KG1 (cell line): ENCODE measurements at regions not wholly inside any gene's neighbourhood (a gene's known extent, or its start where the extent isn't known, plus 50 kb on each side); places are given as distances from the start of the nearest gene placed in this dataset.

Experiments used
- DNase-seq: peaks from one replicate; lab custom pipeline; 2025; lab: John Stamatoyannopoulos, UW

DNA sequence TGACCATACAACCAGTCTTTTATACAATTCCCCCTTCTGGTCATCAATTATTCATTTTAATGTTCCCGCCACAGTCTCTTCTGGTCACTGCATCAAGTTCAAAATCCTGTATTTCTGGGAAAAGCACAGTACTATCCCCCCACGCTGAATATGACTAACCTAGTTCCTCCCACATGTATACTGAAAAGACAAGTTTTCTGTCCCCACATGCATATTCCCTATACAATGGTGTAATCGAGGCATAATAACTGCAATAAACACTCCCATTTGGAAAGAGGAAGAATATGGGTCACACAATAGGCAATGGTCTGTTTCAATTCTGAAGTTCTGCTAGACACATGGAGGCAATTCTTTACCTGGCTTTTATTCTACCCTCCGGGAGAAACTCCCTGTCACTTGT, 344.9 kb downstream of the EFNA5 start:
- DNase-seq = no peak

DNA sequence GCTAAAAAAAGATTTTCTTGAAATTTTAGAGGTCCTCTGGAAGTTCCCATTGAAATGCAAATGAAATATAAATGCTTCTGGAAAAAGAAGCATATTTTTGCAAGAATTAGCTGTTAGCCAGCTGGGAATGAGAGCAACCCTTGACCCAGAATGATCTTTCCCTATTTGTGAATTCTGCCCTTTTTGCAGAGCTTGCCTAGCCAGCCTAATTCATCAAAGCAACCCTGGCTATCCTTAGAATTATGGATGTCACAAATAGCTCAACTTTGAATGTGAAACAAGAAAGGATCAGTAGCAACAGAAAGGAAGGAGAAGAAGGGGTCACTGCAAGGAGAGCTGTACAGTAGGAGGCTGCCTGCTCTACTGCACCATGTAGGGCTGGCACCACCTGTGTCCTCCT, 345.9 kb downstream of the EFNA5 start:
- DNase-seq = no peak

DNA sequence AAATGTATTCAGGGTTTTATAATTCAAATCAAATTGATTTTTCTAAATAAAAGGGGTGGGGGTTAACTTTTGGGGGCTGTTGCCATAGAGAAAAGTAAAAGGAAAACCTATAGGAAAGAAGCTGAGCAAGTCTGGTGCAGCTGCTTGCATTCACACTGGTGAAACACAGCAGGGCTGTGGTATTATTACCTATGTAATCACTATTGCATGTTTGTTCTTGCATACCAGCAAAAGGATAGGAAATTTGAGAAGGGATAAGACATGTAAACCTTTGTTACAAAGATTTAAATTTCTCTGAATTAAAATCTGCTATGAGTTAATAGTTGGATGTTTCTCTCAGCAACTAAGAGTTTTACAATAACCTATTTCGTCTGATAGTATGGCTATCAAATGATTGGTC, 346.7 kb downstream of the EFNA5 start:
- DNase-seq = no peak

DNA sequence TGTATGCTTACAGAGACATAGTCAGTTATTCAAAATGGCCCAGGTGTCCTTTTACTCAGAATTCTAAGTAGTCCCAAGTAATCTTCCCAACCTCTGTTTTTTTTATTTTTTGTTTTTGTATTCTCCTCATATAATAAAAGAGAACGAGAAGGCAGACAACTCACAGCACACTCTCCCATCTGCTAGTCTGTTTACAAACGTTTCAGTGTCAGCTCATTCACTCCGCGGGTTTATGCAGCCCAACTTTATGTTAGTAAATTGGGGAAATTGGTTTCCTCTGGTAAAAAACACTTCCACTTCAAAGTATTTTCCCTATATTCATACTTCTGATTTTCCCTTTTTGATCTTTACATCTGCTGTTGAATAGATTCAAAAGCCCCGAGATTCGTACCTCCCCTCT, 347.2 kb downstream of the EFNA5 start:
- DNase-seq = no peak

DNA sequence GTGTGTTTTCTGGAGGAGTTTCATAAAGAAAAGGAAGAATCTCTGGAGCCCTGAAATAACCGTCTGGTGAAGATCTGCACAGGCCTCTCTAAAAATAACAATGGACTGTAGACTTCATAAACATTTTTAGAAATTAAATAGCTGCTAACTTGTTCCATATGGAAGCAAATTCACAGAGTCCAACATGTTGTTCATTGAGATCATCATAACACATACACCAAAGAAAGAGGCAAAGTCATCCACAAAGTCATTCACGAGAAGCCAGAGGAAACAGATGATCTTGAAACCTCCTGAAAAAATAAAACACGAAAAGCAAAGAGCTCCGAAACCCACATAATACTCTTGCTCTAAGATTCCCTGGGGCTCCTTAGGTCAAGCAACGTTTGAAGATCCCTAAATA, 347.8 kb downstream of the EFNA5 start:
- no peak for DNase-seq

DNA sequence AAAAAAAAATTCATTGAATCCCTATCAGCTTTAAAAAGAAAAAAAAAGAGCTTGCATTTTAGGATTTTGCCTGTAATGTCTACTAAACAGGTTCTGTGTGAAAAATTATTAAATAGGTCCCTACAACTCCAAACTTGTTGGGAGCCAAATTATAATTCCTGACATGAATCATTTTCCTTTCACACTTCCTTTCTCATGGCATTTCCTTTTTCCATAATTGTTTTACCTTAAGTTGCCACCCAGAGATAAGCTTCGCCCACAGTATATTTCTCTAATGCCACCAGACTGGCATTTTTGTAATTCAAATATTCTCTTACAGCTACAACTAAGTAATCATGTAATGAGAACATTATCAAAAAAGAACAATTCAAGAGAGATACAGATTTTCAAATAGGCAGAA, 348.8 kb downstream of the EFNA5 start:
- DNase-seq = no peak

DNA sequence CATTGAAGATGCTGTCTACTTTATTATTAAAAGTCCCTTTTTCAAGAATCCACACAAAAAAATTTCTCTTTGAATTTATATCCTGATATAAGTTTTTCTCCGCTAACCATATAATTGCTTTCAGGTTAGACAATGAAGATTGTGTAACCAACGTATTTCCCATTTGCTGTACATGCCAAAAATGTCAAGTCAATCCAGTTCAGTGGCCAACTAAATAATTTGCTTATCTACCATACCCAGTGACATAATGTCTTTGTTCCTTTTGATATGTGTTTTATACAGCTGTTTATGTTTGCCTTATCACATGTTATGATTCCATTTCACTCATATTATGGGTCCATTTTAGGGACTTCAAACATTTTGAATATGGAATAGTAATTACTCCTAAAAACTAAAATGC, 349.9 kb downstream of the EFNA5 start:
- no peak for DNase-seq

DNA sequence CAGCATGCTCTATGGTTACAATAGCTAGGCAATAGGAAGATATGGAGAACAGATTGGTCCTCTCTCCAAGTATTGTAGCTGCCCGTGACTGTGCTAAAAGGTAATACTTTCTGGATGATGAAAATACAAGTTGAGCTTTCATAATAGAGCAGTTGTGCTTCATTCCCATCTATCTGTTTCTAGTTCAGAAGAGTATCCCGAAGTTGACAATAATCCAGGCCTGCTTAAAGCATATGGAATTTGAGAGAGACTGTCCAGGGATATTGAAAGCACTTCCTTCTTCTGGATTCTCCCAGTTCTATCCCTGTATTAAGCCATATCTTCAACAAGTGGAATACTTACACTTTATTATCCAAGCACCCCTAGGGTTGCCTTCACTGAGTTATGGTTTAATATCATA, 350.4 kb downstream of the EFNA5 start:
- no peak for DNase-seq

DNA sequence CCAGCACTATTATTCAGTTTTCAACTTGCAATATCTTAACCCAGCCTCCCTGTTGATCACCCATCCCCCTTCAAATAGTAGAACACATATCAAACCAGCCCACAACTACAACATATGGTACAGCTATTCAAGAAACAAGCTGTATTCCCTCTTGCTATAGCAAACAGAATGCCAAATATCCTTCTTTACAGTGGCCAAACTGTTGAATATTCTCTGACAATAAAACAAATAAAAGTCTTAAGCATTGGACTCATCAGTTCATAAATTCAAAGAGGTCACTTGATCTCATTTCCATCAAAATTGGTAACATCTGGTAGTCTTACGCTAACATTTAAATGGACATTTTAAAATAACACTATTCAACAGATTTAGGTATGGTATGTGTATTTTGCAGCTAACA, 350.8 kb downstream of the EFNA5 start:
- no peak for DNase-seq

DNA sequence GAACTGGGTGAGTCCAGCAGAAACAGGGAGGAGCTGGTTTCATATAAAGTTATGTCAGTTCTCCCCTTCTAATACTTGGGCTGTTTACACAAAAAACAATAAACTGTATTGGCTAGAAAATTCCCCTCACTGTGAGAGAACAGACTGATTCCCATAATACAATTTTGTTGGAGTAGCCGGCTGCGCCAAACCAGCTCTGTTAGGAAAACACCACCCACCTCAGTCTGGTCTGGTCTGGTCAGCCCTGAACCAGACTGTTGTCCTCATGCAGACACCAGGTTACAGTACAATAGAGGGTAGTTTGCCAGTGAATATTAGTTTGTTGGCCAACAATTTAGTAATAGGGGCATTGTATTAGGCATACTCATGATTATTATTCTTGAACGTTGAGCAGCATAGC, 356.4 kb downstream of the EFNA5 start:
- DNase-seq = no peak

DNA sequence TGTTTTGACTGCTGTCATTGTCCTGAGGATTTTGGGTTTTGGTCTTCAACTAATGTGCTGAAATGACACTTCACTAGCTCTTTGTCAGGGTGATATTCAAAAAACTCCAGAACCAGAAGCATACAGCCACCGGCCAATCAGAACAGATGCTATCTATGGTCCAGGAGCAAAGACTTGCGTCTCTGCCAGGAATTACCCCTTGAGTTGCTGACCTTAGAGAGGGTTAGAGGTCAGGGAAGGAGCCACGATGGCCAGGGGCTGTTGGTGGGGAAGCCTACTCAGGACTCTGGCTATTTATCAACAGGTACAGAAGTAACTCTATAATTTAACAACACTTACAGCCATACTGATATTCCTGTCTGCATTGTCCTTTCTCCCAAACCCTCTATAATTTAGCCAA, 356.8 kb downstream of the EFNA5 start:
- DNase-seq = no peak

DNA sequence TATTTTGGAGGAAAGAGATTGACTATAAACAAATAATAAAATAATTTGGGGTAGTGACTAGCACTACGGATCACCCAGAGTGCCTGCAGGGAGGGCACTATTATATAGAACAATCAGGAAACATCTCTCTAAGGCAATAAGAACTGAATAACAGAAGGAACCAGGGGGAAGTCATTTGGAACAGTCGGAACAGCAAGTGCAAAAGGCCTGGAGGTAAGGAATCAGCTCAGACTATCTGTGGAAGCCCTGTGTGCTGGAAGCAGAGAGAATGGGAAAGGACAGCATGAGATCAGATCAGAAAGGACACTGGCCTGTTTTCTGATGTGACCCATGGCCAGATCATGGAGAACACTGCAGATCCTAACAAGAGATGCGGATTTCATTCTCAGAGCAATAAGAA, 357.6 kb downstream of the EFNA5 start:
- no peak for DNase-seq

DNA sequence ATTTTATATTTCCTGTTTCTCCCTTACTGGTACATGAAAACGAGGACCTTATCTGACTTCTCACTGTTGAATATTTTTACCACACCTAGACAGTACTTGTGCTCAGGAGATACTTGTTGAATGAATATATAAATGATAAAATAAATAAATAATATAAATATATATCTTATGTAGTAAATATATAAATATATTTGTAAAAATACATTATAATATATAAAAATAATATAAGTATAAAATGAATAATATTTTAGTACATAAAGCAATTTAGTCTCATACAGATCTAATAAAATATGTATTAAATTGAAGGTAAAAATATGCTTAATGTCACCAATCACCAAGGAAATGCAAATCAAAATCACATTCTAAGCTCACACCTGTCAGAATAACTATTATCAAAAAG, 360.6 kb downstream of the EFNA5 start:
- DNase-seq = no peak

DNA sequence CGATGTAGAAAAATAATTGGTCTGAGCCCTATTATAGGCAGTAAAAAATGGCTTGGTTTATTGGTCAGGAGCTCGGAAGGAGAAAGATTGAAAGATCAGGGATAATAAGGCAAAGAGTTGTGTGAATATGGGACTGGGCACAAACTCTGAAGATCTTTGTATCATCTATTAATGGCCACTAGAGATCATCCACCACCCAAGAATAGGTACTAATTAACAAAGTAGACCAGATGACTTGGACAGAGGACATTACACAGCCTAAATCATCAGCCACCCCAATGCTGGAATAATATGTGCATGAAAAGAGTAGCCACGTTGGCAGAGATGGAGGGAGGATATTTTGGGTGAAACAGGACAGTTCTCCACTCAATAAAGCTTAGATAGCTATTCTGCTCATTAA, 364.1 kb downstream of the EFNA5 start:
- no peak for DNase-seq

DNA sequence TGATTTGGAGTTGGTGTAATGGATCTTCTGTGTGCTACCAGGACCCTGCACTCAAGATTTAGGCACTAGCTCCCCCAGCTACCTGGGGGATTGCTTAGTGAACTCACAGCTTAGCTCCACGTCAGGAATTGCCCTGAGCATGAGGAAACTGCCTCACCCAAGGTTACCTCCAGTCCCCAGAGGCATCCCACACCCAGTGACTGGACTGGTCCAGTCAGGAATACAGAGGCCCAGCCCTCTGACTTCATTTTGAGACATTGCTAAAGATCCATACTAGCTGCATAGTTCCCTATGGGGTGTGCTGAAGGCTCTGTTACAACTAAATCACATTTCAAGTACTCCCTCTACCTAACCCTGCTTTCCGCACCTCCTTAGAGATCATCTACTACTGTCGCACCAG, 364.7 kb downstream of the EFNA5 start:
- DNase-seq = no peak

DNA sequence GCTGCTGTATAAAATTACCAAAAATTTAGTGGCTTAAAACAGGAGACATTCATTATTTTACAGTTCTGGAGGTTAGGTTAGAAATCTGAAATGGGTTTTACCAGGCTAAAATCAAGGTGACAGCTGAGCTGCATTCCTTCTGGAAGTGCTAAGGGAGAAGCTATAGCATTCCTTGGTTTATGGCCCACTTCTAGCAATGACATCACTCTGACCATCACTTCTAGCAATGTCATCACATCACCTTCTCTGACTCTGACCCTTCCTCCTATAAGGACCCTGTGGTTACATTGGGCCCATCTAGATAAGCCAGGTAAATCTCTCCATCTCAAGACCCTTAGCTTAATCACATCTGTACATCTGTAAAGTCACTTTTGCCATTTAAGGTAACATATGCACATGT, 366.1 kb downstream of the EFNA5 start:
- DNase-seq = no peak

DNA sequence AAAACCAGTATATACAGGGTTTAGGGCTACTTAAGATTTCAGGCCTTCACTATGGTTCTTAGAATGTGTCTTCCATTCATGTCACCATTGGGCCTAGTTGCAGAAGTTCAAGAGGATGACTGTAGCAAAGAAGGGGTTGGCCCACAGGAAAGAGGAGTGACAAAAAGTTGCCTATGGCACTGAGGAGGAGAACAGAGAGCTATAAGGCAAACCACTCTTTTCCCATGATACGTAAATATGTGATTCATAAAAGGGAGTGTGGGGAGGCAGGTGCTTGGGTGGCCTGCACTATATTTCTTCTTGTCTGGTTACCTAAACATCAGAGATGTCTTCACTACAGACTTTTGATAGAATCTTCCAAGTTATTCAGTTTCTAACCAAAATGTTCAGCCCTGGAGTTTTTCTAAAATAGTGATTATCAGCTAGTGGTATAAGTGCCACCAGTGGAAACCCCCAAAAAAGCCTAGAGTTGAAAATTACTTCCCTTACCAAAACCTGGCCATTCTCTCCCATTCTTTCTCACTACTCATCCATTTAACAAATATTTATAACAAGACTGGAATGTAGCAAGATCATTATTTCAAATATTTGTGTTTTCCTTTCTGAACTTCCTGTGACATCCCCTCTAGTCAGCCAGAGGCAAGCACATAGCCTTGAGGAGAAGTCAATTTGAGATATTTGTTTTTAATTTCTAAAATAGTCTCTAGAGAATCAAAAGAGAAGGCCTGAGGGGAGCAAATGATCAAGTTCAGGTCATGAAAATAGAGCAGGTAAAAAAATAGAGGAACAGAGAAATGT, 367.4 kb downstream of the EFNA5 start:
- no peak for DNase-seq

DNA sequence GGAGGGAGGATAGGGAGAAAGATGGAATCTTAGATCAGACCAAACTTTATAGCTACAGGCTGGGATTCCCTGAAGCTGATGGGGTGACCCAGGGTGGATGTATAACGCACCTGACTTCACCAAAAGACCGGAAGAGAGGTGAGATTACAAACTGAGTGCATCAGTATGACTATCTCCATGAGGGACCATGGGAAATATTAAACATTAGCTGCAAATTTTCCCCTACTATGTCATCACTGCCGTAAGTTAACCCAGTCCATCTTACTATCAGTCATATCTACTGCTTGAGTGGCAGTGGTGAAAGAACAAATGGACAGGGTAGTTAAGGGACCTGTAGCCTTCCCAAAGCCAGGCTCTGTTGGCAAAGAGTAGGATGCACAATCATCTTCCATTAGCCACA, 368.3 kb downstream of the EFNA5 start:
- DNase-seq = no peak

DNA sequence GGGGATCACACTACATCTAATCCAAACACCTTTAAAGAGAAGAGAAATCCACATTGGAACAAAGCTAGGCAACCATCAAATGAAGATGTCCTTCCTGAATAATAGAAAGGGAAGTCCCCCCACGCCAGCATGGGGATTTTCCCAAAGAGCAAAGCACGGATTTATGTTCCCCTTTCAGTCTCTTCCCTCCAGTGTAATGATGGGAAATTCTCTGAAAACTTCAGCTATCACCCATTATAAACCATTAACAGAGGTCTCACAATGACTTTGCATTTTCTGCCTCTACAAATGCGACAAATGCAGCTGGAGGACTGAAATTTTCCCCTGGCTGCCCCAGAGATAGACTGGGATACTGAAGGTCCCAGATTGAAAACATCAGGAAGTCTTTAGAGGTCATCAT, 368.7 kb downstream of the EFNA5 start:
- DNase-seq = no peak

DNA sequence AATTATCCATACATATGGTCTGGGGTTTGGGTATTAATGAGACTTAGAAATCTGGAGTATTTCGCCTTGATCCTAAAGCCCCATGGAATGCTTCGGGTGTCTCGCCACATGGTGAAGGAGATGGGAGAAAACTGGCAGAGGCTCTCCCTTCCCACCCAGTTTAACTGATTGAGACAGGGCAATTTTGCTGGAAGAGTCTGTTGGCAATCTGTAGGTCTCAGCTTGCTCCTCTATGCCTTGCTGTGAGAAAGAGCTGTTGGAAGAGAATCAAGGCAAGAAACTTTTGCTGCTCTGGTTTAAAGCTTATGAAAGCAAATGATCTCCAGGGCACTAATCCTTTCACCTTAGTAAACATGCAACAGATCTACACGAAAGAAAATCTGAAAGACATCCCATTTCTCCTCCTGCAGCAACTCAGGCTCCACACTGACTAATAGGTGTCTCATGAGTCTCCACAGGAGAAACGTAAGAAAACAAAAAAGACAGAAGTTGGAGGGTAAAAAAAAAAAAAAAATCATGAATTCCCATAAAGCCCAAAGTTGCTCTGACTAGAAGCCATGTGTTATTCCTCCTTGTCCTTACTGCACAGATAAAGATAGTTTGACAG, 369.9 kb downstream of the EFNA5 start:
- DNase-seq = no peak

DNA sequence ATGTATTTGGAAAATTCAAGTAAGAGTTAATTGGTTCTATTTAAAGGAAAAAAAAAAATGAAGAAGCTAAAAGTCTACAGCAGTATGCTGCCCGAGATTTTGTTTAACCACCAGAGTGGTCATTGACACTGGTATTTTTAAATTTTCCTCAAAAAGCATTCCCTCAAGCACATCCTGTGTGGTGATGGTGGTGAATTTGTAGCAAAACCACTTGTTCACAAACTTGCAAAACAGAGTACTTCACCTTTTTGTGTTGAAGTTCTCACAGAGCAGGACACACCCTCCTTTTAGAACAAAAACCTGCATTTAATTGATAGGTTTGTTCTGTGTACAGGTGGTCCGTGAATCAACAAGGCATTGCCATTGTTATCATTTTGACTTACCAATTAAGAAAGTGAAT, 374.2 kb downstream of the EFNA5 start:
- no peak for DNase-seq

DNA sequence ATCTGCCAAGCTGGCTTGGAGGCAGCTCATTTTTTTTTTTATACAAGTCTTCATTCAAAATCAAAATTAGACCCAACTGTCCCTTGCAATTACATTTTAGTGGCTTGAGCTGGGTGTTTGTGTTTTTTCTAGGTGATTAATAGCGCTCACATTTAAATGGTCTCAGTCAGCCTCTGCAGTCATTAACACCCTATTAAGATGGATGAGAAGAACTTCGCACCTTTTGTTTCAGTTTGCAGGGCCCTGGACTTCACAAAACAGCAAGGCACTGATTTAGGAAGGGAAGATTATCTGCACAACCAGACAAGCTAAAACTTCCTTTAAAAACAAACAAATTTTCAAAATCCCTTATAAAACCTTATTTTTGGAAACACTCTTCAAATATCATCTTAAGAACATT, 374.8 kb downstream of the EFNA5 start:
- no peak for DNase-seq

DNA sequence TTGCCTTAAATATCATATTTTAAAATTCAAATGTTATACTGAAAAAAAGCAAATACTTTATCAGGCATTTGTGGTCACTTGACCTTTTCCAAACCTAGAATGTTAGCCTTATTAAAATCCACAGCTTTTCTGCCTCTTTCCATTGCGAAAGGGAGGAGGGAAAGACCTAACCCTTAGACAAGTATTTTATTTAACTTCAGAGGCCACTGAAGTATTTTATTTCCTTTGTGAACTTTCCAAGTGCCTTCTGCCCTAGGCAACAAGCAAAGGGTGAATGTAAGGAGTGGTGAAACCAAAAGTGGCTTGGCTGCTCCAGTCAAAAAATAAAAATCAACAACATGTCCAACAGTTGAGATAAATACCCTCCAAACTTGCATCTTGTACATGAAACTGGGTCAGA, 376.1 kb downstream of the EFNA5 start:
- DNase-seq = no peak

DNA sequence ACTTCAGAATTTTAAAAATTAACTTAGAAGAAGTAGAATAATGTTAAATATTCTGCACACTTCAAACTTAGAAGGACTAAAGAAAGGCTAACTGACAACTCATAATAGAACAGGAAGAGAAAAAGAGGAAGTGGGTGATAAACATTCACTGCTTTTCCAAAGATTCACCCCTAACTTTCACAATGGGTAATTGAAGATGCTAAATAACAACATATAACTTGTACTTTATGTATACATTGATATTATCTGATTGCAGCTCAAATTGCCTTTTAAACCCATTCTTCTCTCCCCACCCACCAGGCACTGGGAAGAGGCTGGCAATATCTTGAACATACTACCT, 376.6 kb downstream of the EFNA5 start:
- DNase-seq = no peak
